A549 (cell line): ENCODE measurements at regions not wholly inside any gene's neighbourhood (a gene's known extent, or its start where the extent isn't known, plus 50 kb on each side); places are given as distances from the start of the nearest gene placed in this dataset.
A peak's percentile ranks its signal among the peaks of the same experiment; 100 is the strongest.
"Not testable (repeated sequence)": the region's sequence is repeated elsewhere in the genome, so short reads cannot be mapped to it uniquely, and the experiment has no call there.

ENCODE experiments used
- ATAC-seq, 2 experiments: fragments of 200-7000 bp in 1 of 2; fragments of >200 bp in 1 of 2; cut with Nextera tagmentation in 1 of 2; cut with Tn5 transposase in 1 of 2; 3 replicates each; pipeline versions ENCODE4 v1.8.0 to v1.9.1; 2018 to 2020; ENCODE audit warnings: mild to moderate bottlenecking in 1 of 2, moderate library complexity in 1 of 2
- CTCF ChIA-PET: fragments of 300-600 bp; sonication (Branson Sonifier 250); formaldehyde crosslinking; extraction: SDS; loops from one replicate; lab custom pipeline; 2021; ENCODE audit warnings: antibody characterized with exemption, inconsistent platforms; lab: Yijun Ruan, JAX
- POLR2A ChIA-PET: fragments of 350-600 bp; formaldehyde crosslinking; extraction: SDS; loops from one replicate; lab custom pipeline; 2021; ENCODE audit warnings: antibody characterized with exemption, inconsistent platforms; lab: Yijun Ruan, JAX
- DNase-seq, 2 experiments: peaks; one replicate each; pipeline versions ENCODE4 v3.0.0 to v3.0.0-alpha.2; 2011 to 2016; ENCODE audit warnings: low read depth in 1 of 2, low spot score in 1 of 2
- FAIRE-seq: peaks from 2 replicates; lab custom pipeline; 2011; peaks lifted over from hg19 to GRCh38; lab: Jason Lieb, UNC
- H3K27ac ChIP-seq, 2 experiments: fragments of >200 bp; sonication (Bioruptor Twin); formaldehyde crosslinking; 3 replicates each; pipeline ENCODE4 v1.5.1; 2016 to 2017
- H3K4me1 ChIP-seq: fragments of >200 bp; sonication (Bioruptor Twin); formaldehyde crosslinking; 3 replicates; pipeline ENCODE4 v1.6.1; 2016
- H3K4me2 ChIP-seq: fragments of >200 bp; sonication (Bioruptor Twin); formaldehyde crosslinking; 3 replicates; pipeline ENCODE4 v1.6.1; 2016
- H3K4me3 ChIP-seq: fragments of >200 bp; sonication (Bioruptor Twin); formaldehyde crosslinking; 3 replicates; pipeline ENCODE4 v1.5.1; 2016
- H3K9me3 ChIP-seq: fragments of >200 bp; sonication (Bioruptor Twin); formaldehyde crosslinking; 3 replicates; pipeline ENCODE4 v1.6.1; 2016
- CHD4 ChIP-seq: fragments of 200-600 bp; sonication (generic); IDR thresholded peaks from 2 replicates; pipeline ENCODE4 v1.6.1; 2016; ENCODE audit warnings: antibody characterized with exemption, mild to moderate bottlenecking, borderline replicate concordance
- EP300 ChIP-seq, 2 experiments: fragments of >200 bp; sonication (Bioruptor Twin); formaldehyde crosslinking; IDR thresholded peaks; 2 replicates in 1 of 2; 3 replicates in 1 of 2; pipeline ENCODE4 v1.6.1; 2016 to 2017
- HOXA7 ChIP-seq: fragments of 250-450 bp; sonication (Bioruptor Pico); IDR thresholded peaks from 2 replicates; pipeline ENCODE4 v1.5.0; 2020; ENCODE audit warnings: mild to moderate bottlenecking, moderate library complexity
- JUN ChIP-seq, 2 experiments: fragments of >200 bp; sonication (Bioruptor Twin); formaldehyde crosslinking; IDR thresholded peaks; 2 replicates in 1 of 2; 3 replicates in 1 of 2; pipeline ENCODE4 v1.6.1; 2016 to 2017
- KDM1A ChIP-seq: fragments of 200-600 bp; sonication (generic); IDR thresholded peaks from 2 replicates; pipeline ENCODE4 v1.6.1; 2016; ENCODE audit warnings: low read depth, mild to moderate bottlenecking
- MAFK ChIP-seq: fragments of 450-650 bp; IDR thresholded peaks from 2 replicates; pipeline ENCODE4 v1.6.1; 2014; ENCODE audit not compliant: partially characterized antibody
- MAZ ChIP-seq: fragments of 150-350 bp; IDR thresholded peaks from 2 replicates; pipeline ENCODE4 v1.6.1; 2014; ENCODE audit warnings: antibody characterized with exemption, low read depth, low read length, borderline replicate concordance
- NPAS2 ChIP-seq: fragments of 250-450 bp; sonication (Bioruptor Pico); IDR thresholded peaks from 2 replicates; pipeline ENCODE4 v1.8.0; 2022; ENCODE audit warnings: mild to moderate bottlenecking, moderate library complexity, borderline replicate concordance
- NR3C1 ChIP-seq: fragments of >200 bp; sonication (Bioruptor Twin); formaldehyde crosslinking; IDR thresholded peaks from 3 replicates; pipeline ENCODE4 v1.6.1; 2017
- PHF8 ChIP-seq: fragments of 200-600 bp; sonication (generic); IDR thresholded peaks from 2 replicates; pipeline ENCODE4 v1.6.1; 2016; ENCODE audit warnings: low read depth, mild to moderate bottlenecking, antibody characterized with exemption, moderate library complexity, borderline replicate concordance
- RCOR1 ChIP-seq: fragments of 150-350 bp; IDR thresholded peaks from 2 replicates; pipeline ENCODE4 v1.6.1; 2014; ENCODE audit warnings: antibody characterized with exemption, low read length, low read depth
- TFCP2L1 ChIP-seq: fragments of 250-450 bp; sonication (Bioruptor Pico); IDR thresholded peaks from 2 replicates; pipeline ENCODE4 v1.5.0; 2021; ENCODE audit warnings: mild to moderate bottlenecking
- WGBS: methylation state at CpG from one replicate; pipeline ENCODE4 v1.1.6; 2017; ENCODE audit errors: missing lambda C conversion rate; 5-methylcytosine and 5-hydroxymethylcytosine counted together
- TF ChIP-seq, protein P1 (sequence below): fragments of 200-600 bp; sonication (generic); IDR thresholded peaks from 2 replicates; pipeline ENCODE4 v1.6.1; 2016; ENCODE audit warnings: antibody characterized with exemption, mild to moderate bottlenecking, moderate library complexity
- TF ChIP-seq, protein P2 (sequence below): fragments of 250-450 bp; sonication (Bioruptor Pico); IDR thresholded peaks from 2 replicates; pipeline ENCODE4 v1.5.0; 2020; ENCODE audit warnings: low read depth, mild to moderate bottlenecking, moderate library complexity
- TF ChIP-seq, protein P3 (sequence below): fragments of 250-450 bp; sonication (Bioruptor Pico); IDR thresholded peaks from 2 replicates; pipeline ENCODE4 v1.5.0; 2021; ENCODE audit warnings: mild to moderate bottlenecking, moderate library complexity, borderline replicate concordance

DNA sequence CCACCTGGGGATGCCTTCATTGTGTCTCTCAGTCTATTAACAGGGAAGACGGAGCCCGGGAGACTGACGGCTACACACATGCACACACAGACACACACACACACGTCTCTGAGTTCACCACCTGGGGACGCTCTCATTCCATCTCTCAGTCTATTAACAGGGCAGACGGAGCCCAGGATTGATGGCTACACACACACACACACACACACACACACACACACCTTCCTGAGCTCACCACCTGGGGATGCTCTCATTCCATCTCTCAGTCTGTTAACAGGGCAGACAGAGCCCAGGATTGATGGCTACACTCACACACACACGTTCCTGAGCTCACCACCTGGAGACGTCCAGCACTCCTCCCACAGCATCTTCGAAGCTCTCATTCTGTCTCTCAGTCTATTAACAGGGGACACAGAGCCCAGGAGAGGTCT lies 143.9 kb downstream of the OR4M2 start (continued):
- TF ChIP-seq, protein P1, sequence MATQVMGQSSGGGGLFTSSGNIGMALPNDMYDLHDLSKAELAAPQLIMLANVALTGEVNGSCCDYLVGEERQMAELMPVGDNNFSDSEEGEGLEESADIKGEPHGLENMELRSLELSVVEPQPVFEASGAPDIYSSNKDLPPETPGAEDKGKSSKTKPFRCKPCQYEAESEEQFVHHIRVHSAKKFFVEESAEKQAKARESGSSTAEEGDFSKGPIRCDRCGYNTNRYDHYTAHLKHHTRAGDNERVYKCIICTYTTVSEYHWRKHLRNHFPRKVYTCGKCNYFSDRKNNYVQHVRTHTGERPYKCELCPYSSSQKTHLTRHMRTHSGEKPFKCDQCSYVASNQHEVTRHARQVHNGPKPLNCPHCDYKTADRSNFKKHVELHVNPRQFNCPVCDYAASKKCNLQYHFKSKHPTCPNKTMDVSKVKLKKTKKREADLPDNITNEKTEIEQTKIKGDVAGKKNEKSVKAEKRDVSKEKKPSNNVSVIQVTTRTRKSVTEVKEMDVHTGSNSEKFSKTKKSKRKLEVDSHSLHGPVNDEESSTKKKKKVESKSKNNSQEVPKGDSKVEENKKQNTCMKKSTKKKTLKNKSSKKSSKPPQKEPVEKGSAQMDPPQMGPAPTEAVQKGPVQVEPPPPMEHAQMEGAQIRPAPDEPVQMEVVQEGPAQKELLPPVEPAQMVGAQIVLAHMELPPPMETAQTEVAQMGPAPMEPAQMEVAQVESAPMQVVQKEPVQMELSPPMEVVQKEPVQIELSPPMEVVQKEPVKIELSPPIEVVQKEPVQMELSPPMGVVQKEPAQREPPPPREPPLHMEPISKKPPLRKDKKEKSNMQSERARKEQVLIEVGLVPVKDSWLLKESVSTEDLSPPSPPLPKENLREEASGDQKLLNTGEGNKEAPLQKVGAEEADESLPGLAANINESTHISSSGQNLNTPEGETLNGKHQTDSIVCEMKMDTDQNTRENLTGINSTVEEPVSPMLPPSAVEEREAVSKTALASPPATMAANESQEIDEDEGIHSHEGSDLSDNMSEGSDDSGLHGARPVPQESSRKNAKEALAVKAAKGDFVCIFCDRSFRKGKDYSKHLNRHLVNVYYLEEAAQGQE: no peak
- TF ChIP-seq PHF8: no peak
- TF ChIP-seq RCOR1: no peak
- no peak for TF ChIP-seq TFCP2L1 (CRISPR knock-in tag)

DNA sequence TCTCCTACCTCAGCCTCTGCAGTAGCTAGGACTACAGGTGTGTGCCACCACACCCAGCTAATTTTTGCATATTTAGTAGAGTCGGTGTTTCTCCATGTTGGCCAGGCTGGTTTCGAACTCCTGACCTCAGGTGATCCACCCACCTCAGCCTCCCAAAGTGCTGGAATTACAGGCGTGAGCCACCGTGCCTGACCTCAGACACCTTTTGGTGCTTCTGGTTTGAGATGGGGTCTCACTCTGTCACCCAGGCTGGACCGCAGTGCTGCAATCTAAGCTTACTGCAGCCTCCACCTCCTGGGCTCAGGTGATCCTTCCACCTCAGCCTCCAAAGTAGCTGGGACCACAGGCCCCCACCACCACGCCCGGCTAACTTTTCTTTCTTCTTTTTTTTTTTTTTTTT lies 144.6 kb downstream of the OR4M2 start:
- TF ChIP-seq JUN (IDR thresholded peaks at IDR 0.05): 0 out of 5 replicates have a peak, but pooled peaks of 1 of the 2 experiments have one; percentile 16
- ChIA-PET POLR2A (interaction anchor here (0.6 kb wide), 1 partner anchor 51 kb away, joined by 3 read pairs; no protein-coding TSS in a partner anchor), CTCF (interaction anchor here (0.6 to 6.9 kb wide), 7 partner anchors 11 to 1869 kb away, joined by 3 to 136 read pairs (median 13); no protein-coding TSS in a partner anchor)
- not testable (repeated sequence) for H3K4me1 ChIP-seq, H3K4me2 ChIP-seq, DNase-seq, H3K9me3 ChIP-seq, H3K27ac ChIP-seq, ATAC-seq, H3K4me3 ChIP-seq, FAIRE-seq
- WGBS: 58% methylated on average over 7 of the region's 7 CpGs

DNA sequence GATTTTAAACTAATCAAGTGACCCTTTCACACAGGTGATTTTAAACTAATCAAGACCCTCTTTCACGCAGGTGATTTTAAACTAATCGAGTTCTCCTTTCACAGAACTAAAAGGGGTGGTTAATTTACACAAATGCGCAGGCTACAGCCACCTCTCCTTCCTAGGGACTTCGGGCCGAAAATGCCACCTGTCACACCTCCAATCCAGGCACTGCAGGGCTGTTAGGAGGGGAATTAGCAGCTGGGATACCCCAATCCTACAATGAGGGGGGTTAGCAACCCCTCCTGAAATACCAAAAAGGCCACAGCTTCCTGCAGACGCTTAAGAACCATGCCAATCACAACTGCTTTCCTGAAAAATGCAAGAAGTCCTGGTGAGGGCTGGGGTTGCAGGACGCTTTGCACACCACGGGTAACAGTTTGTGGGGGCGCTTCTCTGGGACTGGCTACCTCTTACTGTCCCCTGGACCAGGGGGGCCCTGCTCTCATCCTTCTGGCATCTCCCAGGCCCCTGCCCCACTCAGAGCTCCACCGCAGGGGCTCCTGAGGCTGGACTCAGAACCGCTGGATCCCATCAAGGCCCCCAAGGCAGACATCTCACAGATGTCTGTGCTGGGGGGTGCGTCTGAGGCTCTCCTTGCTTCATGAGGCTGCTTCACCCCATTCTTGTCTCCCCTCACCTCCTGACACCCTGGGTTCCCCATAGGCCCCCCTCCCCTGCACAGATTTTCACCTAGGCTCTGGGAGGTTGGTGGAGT lies 145.9 kb downstream of the OR4M2 start:
- WGBS: 24% methylated on average over 12 of the region's 12 CpGs
- ChIA-PET POLR2A (no interaction called here), CTCF (interaction anchor here (6.4 to 6.9 kb wide), 2 partner anchors 10 to 1870 kb away, joined by 67 to 136 read pairs; no protein-coding TSS in a partner anchor)
- Histone ChIP-seq H3K9me3 (0 out of 3 replicates have a peak, but pooled peaks cover 3% of the 10 kb centered on the region), H3K27ac (no peak overlapping the region), H3K4me3 (no peak overlapping the region), H3K4me1 (no peaks in the 10 kb centered on the region), H3K4me2 (no peak overlapping the region)
- FAIRE-seq (no peak), ATAC-seq (no peak), DNase-seq (no peak)
- TF ChIP-seq EP300 (IDR thresholded peaks at IDR 0.05) (no peak), MAFK (no peak), MAZ (no peak), NR3C1 (no peak), HOXA7 (CRISPR knock-in tag) (no peak), CHD4 (no peak), NPAS2 (CRISPR knock-in tag) (no peak), KDM1A (no peak)
- TF ChIP-seq, protein P2, sequence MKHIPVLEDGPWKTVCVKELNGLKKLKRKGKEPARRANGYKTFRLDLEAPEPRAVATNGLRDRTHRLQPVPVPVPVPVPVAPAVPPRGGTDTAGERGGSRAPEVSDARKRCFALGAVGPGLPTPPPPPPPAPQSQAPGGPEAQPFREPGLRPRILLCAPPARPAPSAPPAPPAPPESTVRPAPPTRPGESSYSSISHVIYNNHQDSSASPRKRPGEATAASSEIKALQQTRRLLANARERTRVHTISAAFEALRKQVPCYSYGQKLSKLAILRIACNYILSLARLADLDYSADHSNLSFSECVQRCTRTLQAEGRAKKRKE (CRISPR knock-in tag): no peak
- TF ChIP-seq, protein P3, sequence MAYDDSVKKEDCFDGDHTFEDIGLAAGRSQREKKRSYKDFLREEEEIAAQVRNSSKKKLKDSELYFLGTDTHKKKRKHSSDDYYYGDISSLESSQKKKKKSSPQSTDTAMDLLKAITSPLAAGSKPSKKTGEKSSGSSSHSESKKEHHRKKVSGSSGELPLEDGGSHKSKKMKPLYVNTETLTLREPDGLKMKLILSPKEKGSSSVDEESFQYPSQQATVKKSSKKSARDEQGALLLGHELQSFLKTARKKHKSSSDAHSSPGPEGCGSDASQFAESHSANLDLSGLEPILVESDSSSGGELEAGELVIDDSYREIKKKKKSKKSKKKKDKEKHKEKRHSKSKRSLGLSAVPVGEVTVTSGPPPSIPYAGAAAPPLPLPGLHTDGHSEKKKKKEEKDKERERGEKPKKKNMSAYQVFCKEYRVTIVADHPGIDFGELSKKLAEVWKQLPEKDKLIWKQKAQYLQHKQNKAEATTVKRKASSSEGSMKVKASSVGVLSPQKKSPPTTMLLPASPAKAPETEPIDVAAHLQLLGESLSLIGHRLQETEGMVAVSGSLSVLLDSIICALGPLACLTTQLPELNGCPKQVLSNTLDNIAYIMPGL (CRISPR knock-in tag): no peak
